ENCODE measurements at regions not wholly inside any gene's neighbourhood (a gene's known extent, or its start where the extent isn't known, plus 50 kb on each side); places are given as distances from the start of the nearest gene placed in this dataset.

DNA sequence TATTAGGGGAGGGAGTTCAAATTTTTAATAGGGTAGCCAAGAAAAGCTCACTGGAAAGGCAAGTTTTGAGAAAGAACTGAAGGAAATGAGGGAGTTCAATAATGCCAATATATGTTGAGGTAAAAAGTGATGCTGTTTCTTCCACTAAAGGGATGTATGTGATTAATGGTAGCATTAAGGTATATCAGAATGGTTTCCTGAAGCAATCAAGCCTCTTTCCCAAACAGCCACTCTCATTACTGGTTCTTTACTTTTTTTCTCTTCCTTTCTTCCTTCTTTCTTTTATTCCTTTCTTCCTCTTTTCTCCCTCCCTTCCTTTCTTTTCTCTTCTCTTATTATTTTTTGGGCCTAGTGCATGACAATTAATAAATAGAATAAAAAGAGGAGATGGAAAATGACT, 433.5 kb downstream of the SATB2 start:
- TF ChIP-seq YY1 (IDR thresholded peaks at IDR 0.05; ENCODE audit: low read depth) (no peak), RAD21 (IDR thresholded peaks at IDR 0.05; ENCODE audit: low read depth) (no peak), CEBPB (IDR thresholded peaks at IDR 0.05) (no peak)
- TF ChIP-seq, protein P1, sequence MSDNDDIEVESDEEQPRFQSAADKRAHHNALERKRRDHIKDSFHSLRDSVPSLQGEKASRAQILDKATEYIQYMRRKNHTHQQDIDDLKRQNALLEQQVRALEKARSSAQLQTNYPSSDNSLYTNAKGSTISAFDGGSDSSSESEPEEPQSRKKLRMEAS (IDR thresholded peaks at IDR 0.05), result no peak
- TF ChIP-seq, protein P2, sequence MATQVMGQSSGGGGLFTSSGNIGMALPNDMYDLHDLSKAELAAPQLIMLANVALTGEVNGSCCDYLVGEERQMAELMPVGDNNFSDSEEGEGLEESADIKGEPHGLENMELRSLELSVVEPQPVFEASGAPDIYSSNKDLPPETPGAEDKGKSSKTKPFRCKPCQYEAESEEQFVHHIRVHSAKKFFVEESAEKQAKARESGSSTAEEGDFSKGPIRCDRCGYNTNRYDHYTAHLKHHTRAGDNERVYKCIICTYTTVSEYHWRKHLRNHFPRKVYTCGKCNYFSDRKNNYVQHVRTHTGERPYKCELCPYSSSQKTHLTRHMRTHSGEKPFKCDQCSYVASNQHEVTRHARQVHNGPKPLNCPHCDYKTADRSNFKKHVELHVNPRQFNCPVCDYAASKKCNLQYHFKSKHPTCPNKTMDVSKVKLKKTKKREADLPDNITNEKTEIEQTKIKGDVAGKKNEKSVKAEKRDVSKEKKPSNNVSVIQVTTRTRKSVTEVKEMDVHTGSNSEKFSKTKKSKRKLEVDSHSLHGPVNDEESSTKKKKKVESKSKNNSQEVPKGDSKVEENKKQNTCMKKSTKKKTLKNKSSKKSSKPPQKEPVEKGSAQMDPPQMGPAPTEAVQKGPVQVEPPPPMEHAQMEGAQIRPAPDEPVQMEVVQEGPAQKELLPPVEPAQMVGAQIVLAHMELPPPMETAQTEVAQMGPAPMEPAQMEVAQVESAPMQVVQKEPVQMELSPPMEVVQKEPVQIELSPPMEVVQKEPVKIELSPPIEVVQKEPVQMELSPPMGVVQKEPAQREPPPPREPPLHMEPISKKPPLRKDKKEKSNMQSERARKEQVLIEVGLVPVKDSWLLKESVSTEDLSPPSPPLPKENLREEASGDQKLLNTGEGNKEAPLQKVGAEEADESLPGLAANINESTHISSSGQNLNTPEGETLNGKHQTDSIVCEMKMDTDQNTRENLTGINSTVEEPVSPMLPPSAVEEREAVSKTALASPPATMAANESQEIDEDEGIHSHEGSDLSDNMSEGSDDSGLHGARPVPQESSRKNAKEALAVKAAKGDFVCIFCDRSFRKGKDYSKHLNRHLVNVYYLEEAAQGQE (IDR thresholded peaks at IDR 0.05; ENCODE audit: low read depth), result no peak

Data from Ishikawa (cell line).